ENCODE measurements at regions not wholly inside any gene's neighbourhood (a gene's known extent, or its start where the extent isn't known, plus 50 kb on each side); places are given as distances from the start of the nearest gene placed in this dataset.
"Not testable (repeated sequence)": the region's sequence is repeated elsewhere in the genome, so short reads cannot be mapped to it uniquely, and the experiment has no call there.

DNA sequence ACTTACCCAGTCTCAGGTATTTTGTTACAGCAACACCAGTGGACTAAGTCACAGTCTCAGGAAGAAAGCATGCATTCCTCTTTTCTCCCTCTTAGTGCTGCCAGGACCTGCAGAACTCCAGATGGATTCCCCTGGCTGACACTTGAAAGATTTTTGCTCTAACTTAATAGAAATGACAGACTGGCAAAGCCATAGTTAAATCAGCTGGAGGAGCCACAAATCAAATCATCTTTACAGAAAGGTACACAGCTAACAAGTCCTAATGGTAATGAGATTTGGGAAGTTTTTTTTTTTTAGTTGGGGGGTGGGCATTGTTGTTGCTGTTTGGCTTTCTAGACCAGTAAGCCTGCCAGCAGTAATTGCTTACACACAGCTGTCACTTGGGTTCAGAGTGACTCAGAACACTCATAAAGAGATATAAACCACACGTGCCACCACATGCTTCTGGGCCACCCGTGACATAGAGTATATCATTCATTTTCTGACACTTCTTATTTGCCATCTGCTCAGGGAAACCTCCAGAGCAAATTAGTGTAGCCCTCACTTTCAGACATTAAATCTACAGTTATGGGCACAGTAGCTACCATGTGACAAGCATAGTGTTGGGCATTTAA is 72.4 kb downstream of the FH start:
- ChIA-PET POLR2A (no interaction called here), CTCF (no interaction called here)
- Mint-ChIP-seq H3K27me3 (no peaks in the 10 kb centered on the region), H3K36me3 (ENCODE audit: low read depth) (no peaks in the 10 kb centered on the region), H3K9me3 (no peaks in the 10 kb centered on the region), H3K27ac (no peak overlapping the region), H3K4me3 (no peak overlapping the region), H3K4me1 (no peaks in the 10 kb centered on the region)
- no peak for DNase-seq

DNA sequence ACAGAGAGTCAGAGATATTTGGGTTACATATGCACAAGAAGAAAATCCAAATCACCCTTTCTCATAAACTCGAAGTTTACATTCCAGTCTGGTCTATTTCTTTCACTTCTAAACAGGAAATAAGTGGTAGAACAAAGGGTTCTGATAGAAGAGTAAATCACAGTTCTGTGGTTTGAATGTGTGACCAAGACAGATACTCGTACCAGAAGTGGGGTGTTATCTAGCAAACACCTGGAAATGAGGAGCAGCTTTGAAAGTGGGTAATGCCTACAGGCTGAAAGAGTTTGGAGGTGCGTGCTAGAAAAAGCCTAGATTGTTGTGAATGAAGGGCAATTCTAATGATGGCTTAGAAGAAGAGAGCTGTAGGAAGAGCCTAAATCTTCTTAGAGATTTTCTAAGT is 74.7 kb downstream of the FH start:
- Mint-ChIP-seq H3K4me1 (no peaks in the 10 kb centered on the region), H3K27me3 (no peaks in the 10 kb centered on the region), H3K9me3 (no peaks in the 10 kb centered on the region), H3K4me3 (no peak overlapping the region), H3K36me3 (ENCODE audit: low read depth) (no peaks in the 10 kb centered on the region), H3K27ac (no peak overlapping the region)
- CTCF ChIA-PET: no interaction called here
- no peak for DNase-seq
- POLR2A ChIA-PET: no interaction called here

DNA sequence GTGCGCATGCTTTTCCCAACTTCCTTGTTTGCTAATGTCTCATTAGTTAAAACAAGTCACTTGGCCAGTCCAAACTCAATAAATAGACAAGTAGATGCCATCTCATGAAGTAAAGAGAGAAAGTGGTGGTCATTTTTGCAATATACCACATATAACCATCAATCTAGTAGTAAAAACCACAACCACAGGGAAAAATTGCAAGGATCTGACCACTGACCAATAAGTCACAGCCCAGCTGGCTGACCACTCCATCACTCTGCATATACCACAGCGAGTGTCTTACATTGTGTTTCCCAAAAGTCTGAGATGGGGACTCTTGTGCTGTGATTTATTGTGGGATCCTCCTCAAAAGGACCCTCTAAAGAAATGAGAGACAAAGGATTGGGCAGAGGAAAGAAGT is 76.0 kb downstream of the FH start:
- Mint-ChIP-seq H3K4me3 (no peak overlapping the region), H3K27ac (no peak overlapping the region), H3K27me3 (no peaks in the 10 kb centered on the region), H3K36me3 (ENCODE audit: low read depth) (no peaks in the 10 kb centered on the region), H3K9me3 (no peaks in the 10 kb centered on the region), H3K4me1 (no peaks in the 10 kb centered on the region)
- ChIA-PET CTCF (no interaction called here), POLR2A (no interaction called here)
- DNase-seq: no peak

- no peaks in the 10 kb centered on the region for H3K27me3 Mint-ChIP-seq
- POLR2A ChIA-PET: no interaction called here
- H3K9me3 Mint-ChIP-seq: no peaks in the 10 kb centered on the region
- H3K27ac Mint-ChIP-seq: no peak overlapping the region
- H3K36me3 Mint-ChIP-seq (ENCODE audit: low read depth): no peaks in the 10 kb centered on the region
- H3K4me3 Mint-ChIP-seq: no peak overlapping the region
- no peaks in the 10 kb centered on the region for H3K4me1 Mint-ChIP-seq
- CTCF ChIA-PET: no interaction called here
- DNase-seq: no peak
Observed at GRCh38 chr1:241442686-241443085, 76.9 kb downstream of the FH start.

DNA sequence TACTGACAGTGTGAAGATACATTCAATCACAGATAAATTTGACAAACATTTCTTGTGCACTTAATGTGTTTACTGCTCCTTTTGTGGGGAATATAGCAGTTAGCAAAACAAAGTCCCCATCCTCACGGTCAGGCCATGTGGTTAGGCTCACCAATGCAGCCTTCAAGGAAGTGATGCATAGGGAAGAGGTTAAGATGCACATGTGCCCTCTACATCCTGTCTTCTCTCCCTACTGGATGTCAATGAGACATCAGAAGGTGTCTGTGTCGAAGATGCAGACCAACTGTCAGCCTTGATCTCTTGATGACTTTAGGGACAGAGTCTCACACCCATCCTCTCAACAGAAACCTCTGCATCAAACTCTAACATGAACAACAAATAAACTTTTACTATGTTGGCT is 78.7 kb downstream of the FH start:
- no peaks in the 10 kb centered on the region for H3K4me1 Mint-ChIP-seq
- DNase-seq: no peak
- H3K27ac Mint-ChIP-seq: no peak overlapping the region
- H3K9me3 Mint-ChIP-seq: no peaks in the 10 kb centered on the region
- H3K4me3 Mint-ChIP-seq: no peak overlapping the region
- H3K27me3 Mint-ChIP-seq: no peaks in the 10 kb centered on the region
- ChIA-PET POLR2A (no interaction called here), CTCF (no interaction called here)
- H3K36me3 Mint-ChIP-seq (ENCODE audit: low read depth): no peaks in the 10 kb centered on the region

DNA sequence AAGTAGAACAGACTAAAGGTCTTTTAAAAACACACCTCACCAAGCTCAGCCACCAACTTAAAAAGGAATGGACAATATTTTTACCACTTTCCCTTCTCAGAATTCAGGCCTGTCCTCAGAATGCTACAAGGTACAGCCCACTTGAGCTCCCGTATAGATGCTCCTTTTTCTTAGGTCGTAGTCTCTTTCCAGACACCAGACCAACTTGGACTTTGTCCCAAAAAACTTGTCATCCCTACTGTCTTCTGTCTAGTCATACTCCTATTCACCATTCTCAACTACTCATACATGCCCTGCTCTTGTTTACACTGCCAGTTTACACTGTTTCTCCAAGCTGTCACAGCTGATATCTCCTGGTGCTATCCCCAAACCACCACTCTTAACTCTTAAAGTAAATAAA is 80.9 kb downstream of the FH start:
- H3K36me3 Mint-ChIP-seq (ENCODE audit: low read depth); H3K4me3 Mint-ChIP-seq; H3K9me3 Mint-ChIP-seq; CTCF ChIA-PET; H3K4me1 Mint-ChIP-seq; H3K27ac Mint-ChIP-seq; H3K27me3 Mint-ChIP-seq; POLR2A ChIA-PET; DNase-seq: not testable (repeated sequence)

- Mint-ChIP-seq H3K4me1 (no peaks in the 10 kb centered on the region), H3K36me3 (ENCODE audit: low read depth) (no peaks in the 10 kb centered on the region), H3K27ac (no peak overlapping the region), H3K9me3 (no peaks in the 10 kb centered on the region), H3K27me3 (peaks cover 8% of the 10 kb centered on the region), H3K4me3 (no peak overlapping the region)
- ChIA-PET POLR2A (no interaction called here), CTCF (no interaction called here)
- DNase-seq: no peak
Observed at GRCh38 chr1:241432241-241432640, 75.2 kb upstream of the RGS7 start.

- DNase-seq; H3K36me3 Mint-ChIP-seq (ENCODE audit: low read depth); H3K4me3 Mint-ChIP-seq; POLR2A ChIA-PET; CTCF ChIA-PET; H3K9me3 Mint-ChIP-seq; H3K4me1 Mint-ChIP-seq; H3K27ac Mint-ChIP-seq: not testable (repeated sequence)
- H3K27me3 Mint-ChIP-seq: peaks cover 41% of the 10 kb centered on the region
Observed at GRCh38 chr1:241425091-241425490, 68.1 kb upstream of the RGS7 start.

DNA sequence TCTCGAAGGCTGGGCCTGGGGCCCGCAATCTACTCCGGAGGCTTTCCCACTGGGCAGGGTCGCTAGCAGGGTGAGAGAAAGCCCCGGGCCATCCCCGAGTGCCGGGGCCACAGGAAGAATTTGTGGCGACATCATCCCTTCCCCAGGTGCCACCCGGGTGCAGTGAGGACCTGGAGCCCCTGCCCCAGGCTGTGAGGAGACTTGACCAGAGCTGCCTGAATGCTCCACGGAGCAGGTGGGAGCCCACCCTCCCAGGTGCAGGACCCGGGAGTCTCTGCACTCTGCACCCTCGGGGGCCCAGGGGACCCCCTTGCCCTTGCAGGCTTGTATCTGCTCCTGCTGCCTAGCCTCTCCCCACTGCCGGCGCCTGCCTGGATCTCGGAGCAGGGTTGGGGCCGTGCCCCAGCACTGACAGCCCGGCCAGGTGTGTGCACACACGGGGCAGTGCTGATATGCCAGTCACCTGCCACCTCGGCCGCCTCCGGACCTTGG is 67.5 kb upstream of the RGS7 start:
- no peak for DNase-seq
- ChIA-PET POLR2A (no interaction called here), CTCF (no interaction called here)
- H3K27ac Mint-ChIP-seq: no peak overlapping the region
- H3K4me3 Mint-ChIP-seq: no peak overlapping the region
- H3K27me3 Mint-ChIP-seq: peaks cover 41% of the 10 kb centered on the region
- peaks cover 3% of the 10 kb centered on the region for H3K4me1 Mint-ChIP-seq
- no peaks in the 10 kb centered on the region for H3K9me3 Mint-ChIP-seq
- no peaks in the 10 kb centered on the region for H3K36me3 Mint-ChIP-seq (ENCODE audit: low read depth)

DNA sequence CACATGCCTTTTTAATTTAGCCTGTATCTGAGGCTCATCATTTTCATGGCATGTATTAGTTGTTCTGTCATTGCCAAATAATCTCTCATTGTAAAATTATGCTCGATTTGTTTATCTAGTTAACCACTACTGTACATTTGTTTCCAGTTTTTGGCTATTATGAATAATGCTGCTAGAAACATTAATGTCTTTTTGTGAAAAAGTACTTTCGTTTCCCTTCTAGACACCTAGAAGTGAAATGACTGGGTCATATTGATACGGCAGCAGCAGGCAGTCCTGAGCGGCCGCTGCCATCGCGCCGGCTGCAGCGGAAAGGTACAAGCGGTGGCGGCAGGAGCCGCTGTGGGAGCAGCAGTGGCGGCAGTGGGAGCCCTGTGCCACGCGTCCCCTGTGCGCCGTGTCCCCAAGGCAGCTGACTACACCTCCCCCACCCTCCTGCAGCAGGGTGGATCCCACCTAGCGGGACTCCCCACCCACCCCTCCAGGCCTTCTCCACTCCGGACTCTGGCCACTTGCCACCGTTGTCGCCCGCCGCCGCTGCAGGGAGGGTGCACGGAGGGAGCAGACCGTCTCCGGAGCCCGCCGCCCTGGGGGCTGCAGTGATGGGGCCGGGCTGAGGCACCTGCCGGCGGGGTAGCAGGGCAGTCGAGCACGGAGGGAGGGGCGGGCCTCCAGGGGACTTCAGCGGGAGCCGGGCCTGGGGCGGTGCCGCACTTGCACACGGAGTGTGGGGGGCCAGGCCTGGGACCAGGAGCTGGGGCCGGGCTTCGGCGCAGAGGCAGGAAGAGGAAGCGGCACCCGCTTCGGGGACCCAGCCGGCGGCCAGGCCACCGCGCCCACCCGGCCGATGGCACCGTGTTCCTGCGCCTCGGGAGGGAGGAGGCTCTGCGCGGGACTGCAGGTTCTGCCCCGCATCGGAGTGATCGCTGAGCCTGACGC is 66.8 kb upstream of the RGS7 start:
- Mint-ChIP-seq H3K27ac (no peak overlapping the region), H3K9me3 (no peaks in the 10 kb centered on the region), H3K4me1 (peaks cover 3% of the 10 kb centered on the region), H3K27me3 (peaks cover 41% of the 10 kb centered on the region), H3K4me3 (peak overlapping the region; percentile 22), H3K36me3 (ENCODE audit: low read depth) (no peaks in the 10 kb centered on the region)
- CTCF ChIA-PET: no interaction called here
- DNase-seq: no peak
- POLR2A ChIA-PET: no interaction called here

DNA sequence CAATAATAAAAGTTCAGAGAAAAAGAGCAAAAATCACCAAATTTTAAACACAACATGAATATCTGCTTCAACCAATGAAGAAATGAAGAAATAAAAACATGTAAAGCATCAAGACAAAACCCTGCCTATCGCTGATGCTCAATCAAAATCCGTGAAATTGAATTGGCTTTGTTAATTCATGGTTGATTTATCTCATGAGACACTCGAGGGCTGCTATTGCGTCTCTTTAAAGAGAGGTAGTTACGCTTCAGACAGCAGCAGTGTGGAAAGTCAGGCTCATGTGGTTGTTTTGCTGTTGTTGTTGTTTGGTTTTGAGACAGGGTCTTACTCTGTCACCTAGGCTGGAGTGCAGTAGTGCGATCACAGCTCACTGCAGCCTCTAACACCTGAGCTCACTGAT is 65.5 kb upstream of the RGS7 start:
- ChIA-PET POLR2A (interaction anchor here (0.6 kb wide), 1 partner anchor 28 kb away, joined by 3 read pairs; no protein-coding TSS in a partner anchor), CTCF (interaction anchor here (0.6 kb wide), 1 partner anchor 157 kb away, joined by 5 read pairs; no protein-coding TSS in a partner anchor)
- DNase-seq: no peak
- H3K27ac Mint-ChIP-seq: no peak overlapping the region
- no peaks in the 10 kb centered on the region for H3K9me3 Mint-ChIP-seq
- H3K4me3 Mint-ChIP-seq: no peak overlapping the region
- H3K4me1 Mint-ChIP-seq: peaks cover 3% of the 10 kb centered on the region
- H3K27me3 Mint-ChIP-seq: peaks cover 34% of the 10 kb centered on the region
- no peaks in the 10 kb centered on the region for H3K36me3 Mint-ChIP-seq (ENCODE audit: low read depth)

DNA sequence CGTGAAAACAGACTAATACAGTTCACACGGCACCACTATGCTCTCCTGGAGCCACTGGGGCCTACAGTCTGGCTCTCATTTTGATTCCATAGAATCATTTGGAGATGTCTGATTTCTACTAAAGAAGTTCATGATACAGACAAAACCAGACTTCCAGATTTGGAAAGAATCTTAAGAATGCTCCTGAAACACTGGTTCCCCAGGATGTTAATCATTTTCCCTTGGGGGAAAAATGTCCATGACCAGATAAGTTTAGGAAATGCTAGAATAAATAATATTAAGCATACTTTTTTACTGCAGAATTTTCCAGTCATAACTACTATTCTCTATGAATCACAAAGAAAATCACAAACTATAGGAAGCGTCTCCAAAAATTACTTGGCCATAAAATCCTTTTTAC is 63.0 kb upstream of the RGS7 start:
- Mint-ChIP-seq H3K36me3 (ENCODE audit: low read depth) (no peaks in the 10 kb centered on the region), H3K4me3 (no peak overlapping the region), H3K4me1 (peaks cover 2% of the 10 kb centered on the region), H3K9me3 (no peaks in the 10 kb centered on the region), H3K27me3 (peaks cover 17% of the 10 kb centered on the region), H3K27ac (no peak overlapping the region)
- CTCF ChIA-PET: no interaction called here
- DNase-seq: no peak
- POLR2A ChIA-PET: no interaction called here

- Mint-ChIP-seq H3K27me3 (peaks cover 5% of the 10 kb centered on the region), H3K27ac (no peak overlapping the region), H3K4me3 (no peak overlapping the region), H3K4me1 (no peaks in the 10 kb centered on the region), H3K36me3 (ENCODE audit: low read depth) (no peaks in the 10 kb centered on the region), H3K9me3 (no peaks in the 10 kb centered on the region)
- ChIA-PET POLR2A (no interaction called here), CTCF (no interaction called here)
- DNase-seq: no peak
Observed at GRCh38 chr1:241417258-241417657, 60.3 kb upstream of the RGS7 start.

DNA sequence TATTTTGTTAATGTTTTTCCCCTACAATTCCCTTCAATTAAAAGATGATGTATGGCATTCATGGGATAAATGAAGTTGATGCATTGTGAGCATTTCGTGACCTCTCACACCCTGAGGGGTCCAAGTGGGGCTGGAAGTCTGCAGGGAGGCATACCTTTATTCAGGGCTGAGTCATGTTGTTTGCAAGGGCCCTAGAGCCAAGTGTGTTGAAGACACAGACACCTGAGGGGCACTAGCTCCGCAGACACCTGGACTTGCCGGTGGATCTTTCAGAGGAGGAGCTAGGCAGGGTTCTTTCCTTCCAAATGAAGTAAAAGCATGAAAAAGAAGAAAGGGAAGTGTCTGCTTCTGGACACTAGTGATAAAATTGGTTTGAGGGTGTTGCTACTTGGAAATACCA is 57.0 kb upstream of the RGS7 start:
- ChIA-PET CTCF (no interaction called here), POLR2A (no interaction called here)
- H3K36me3 Mint-ChIP-seq (ENCODE audit: low read depth): no peaks in the 10 kb centered on the region
- no peak overlapping the region for H3K4me3 Mint-ChIP-seq
- no peaks in the 10 kb centered on the region for H3K4me1 Mint-ChIP-seq
- H3K27me3 Mint-ChIP-seq: no peaks in the 10 kb centered on the region
- no peak for DNase-seq
- no peak overlapping the region for H3K27ac Mint-ChIP-seq
- H3K9me3 Mint-ChIP-seq: no peaks in the 10 kb centered on the region
